HepG2 (cell line): ENCODE measurements at regions not wholly inside any gene's neighbourhood (a gene's known extent, or its start where the extent isn't known, plus 50 kb on each side); places are given as distances from the start of the nearest gene placed in this dataset.

Source experiments
- ATAC-seq: fragments of 200-7000 bp; cut with Tn5 transposase; 3 replicates; pipeline ENCODE4 v1.9.1; 2020; ENCODE audit warnings: mild to moderate bottlenecking, moderate library complexity
- BruUV-seq: library from RNA; stranded (reverse); fragments of 400-500 nt; replicated peaks from 2 replicates; lab custom pipeline; 2021; lab: Mats Ljungman, UMichigan
- CTCF ChIA-PET: fragments of 300-600 bp; formaldehyde crosslinking; extraction: SDS; loops from one replicate; lab custom pipeline; 2021; ENCODE audit warnings: low total read pairs, inconsistent platforms, low intra/inter-chr PET ratio; lab: Yijun Ruan, JAX
- POLR2A ChIA-PET: fragments of 350-600 bp; sonication (Branson Sonifier 250); formaldehyde crosslinking; loops from one replicate; lab custom pipeline; 2020; ENCODE audit warnings: antibody characterized with exemption, inconsistent platforms; lab: Yijun Ruan, JAX
- DNase-seq: peaks from one replicate; pipeline ENCODE4 v3.0.0-alpha.2; 2015; ENCODE audit warnings: low spot score
- FAIRE-seq: peaks from 3 replicates; lab custom pipeline; 2011; peaks lifted over from hg19 to GRCh38; lab: Jason Lieb, UNC
- H2AFZ ChIP-seq: one replicate; pipeline ENCODE4 v1.6.1; 2011; ENCODE audit warnings: low read length, inconsistent platforms
- H3K27ac ChIP-seq: fragments of 300-600 bp; 3 replicates; pipeline ENCODE4 v1.8.0; 2011; ENCODE audit warnings: mixed run types, mild to moderate bottlenecking, mixed read lengths, low read length, inconsistent platforms; ENCODE audit not compliant: insufficient read depth; ENCODE audit errors: extremely low read length
- H3K27me3 ChIP-seq, 2 experiments: fragments of 200-600 bp in 1 of 2; 2 replicates in 1 of 2; 3 replicates in 1 of 2; pipeline versions ENCODE4 v1.6.0 to v1.8.0; 2011; ENCODE audit warnings: low read length in 2 of 2, mild to moderate bottlenecking in 2 of 2, moderate library complexity in 2 of 2, inconsistent platforms in 1 of 2; ENCODE audit not compliant: insufficient read depth in 2 of 2, control insufficient read depth in 1 of 2
- H3K36me3 ChIP-seq, 2 experiments: fragments of 200-600 bp in 1 of 2; replicated peaks in 1 of 2; 2 replicates in 1 of 2; 3 replicates in 1 of 2; pipeline versions ENCODE4 v1.5.1 to v1.8.0; 2011; ENCODE audit warnings: low read length in 2 of 2, inconsistent platforms in 1 of 2; ENCODE audit not compliant: insufficient read depth in 2 of 2, control insufficient read depth in 1 of 2
- H3K4me1 ChIP-seq: 2 replicates; pipeline ENCODE4 v1.5.1; 2012; ENCODE audit warnings: low read length, inconsistent platforms; ENCODE audit not compliant: insufficient read depth
- H3K4me2 ChIP-seq: 2 replicates; pipeline ENCODE4 v1.6.0; 2011; ENCODE audit warnings: low read depth, low read length, inconsistent platforms
- H3K4me3 ChIP-seq, 3 experiments: fragments of 200-600 bp in 1 of 3; sonication (generic), shearing (Covaris generic) in 1 of 3; replicated peaks in 1 of 3; 2 replicates each; pipeline ENCODE4 v1.5.1; 2011 to 2016; ENCODE audit warnings: low read length in 3 of 3, inconsistent platforms in 2 of 3, low read depth in 2 of 3, mild to moderate bottlenecking in 2 of 3, control low read depth in 1 of 3, mixed read lengths in 1 of 3; ENCODE audit not compliant: insufficient read depth in 1 of 3
- H3K79me2 ChIP-seq: one replicate; pipeline ENCODE4 v1.6.1; 2011; ENCODE audit warnings: low read length, inconsistent platforms; ENCODE audit not compliant: insufficient read depth
- H3K9ac ChIP-seq: 2 replicates; pipeline ENCODE4 v1.6.0; 2011; ENCODE audit warnings: mild to moderate bottlenecking, low read depth, low read length, inconsistent platforms; ENCODE audit not compliant: insufficient read depth
- H3K9me3 ChIP-seq: 2 replicates; pipeline ENCODE4 v1.5.1; 2012; ENCODE audit warnings: mild to moderate bottlenecking, low read length
- H4K20me1 ChIP-seq: 2 replicates; pipeline ENCODE4 v1.6.0; 2011; ENCODE audit warnings: inconsistent platforms, mild to moderate bottlenecking, low read length, moderate library complexity; ENCODE audit not compliant: insufficient read depth
- HDAC1 ChIP-seq: sonication (generic); formaldehyde crosslinking; IDR thresholded peaks from 2 replicates; pipeline ENCODE4 v1.5.1; 2020; ENCODE audit warnings: mild to moderate bottlenecking, missing genetic modification reagents
- HNF4G ChIP-seq, 2 experiments: sonication (generic) in 1 of 2; formaldehyde crosslinking in 1 of 2; IDR thresholded peaks; 2 replicates each; pipeline versions ENCODE4 v1.4.0 to v1.6.1; 2011 to 2020; ENCODE audit warnings: borderline replicate concordance in 2 of 2, low read depth in 2 of 2, mild to moderate bottlenecking in 2 of 2, low read length in 1 of 2, missing genetic modification reagents in 1 of 2, moderate library complexity in 1 of 2
- MXD4 ChIP-seq: IDR thresholded peaks from 2 replicates; pipeline ENCODE4 v1.6.1; 2016; ENCODE audit warnings: mild to moderate bottlenecking, missing biosample characterization, missing genetic modification reagents
- PAX8 ChIP-seq: sonication (generic); formaldehyde crosslinking; IDR thresholded peaks from 2 replicates; pipeline ENCODE4 v1.8.0; 2022; ENCODE audit warnings: mild to moderate bottlenecking, missing genetic modification reagents, borderline replicate concordance
- SMAD3 ChIP-seq: sonication (generic); formaldehyde crosslinking; IDR thresholded peaks from 2 replicates; pipeline ENCODE4 v1.4.0; 2020; ENCODE audit warnings: missing genetic modification reagents
- TAF15 ChIP-seq: fragments of 200-400 bp; formaldehyde crosslinking; IDR thresholded peaks from one replicate; pipeline ENCODE4 v1.6.1; 2018; ENCODE audit warnings: mild to moderate bottlenecking, low read depth, low read length; ENCODE audit not compliant: poor library complexity, severe bottlenecking
- ZNF335 ChIP-seq: sonication (generic); formaldehyde crosslinking; IDR thresholded peaks from 2 replicates; pipeline ENCODE4 v1.4.0; 2020; ENCODE audit warnings: missing genetic modification reagents
- ZNF34 ChIP-seq: sonication (generic); formaldehyde crosslinking; IDR thresholded peaks from 2 replicates; pipeline ENCODE4 v1.4.0; 2020; ENCODE audit warnings: mild to moderate bottlenecking, missing genetic modification reagents, borderline replicate concordance
- WGBS: methylation state at CpG from one replicate; pipeline ENCODE4 v1.1.6; 2017; ENCODE audit warnings: low lambda C conversion rate; 5-methylcytosine and 5-hydroxymethylcytosine counted together
- in situ Hi-C: cut with HindIII; loops from 2 replicates; pipeline ENCODE4 v1.10.0; 2017; ENCODE audit warnings: low pct_unique_long_range_greater_than_20kb; ENCODE audit not compliant: extremely low pct_ligation_motif_present
- intact Hi-C: fragments of 100-400 bp; cut with micrococcal nuclease; formaldehyde crosslinking; loops from one replicate; pipeline ENCODE4 v1.10.0; 2022; ENCODE audit not compliant: unreplicated experiment

GRCh38 chr12:87820524-87821202 lies 208.5 kb downstream of the C12orf50 start:
- TF ChIP-seq SMAD3: no peak
- TF ChIP-seq, all 625 proteins: peak for 0
- ATAC-seq: no peak
- POLR2A ChIA-PET: no interaction called here

GRCh38 chr12:87818441-87818840 lies 210.8 kb downstream of the C12orf50 start:
- Histone ChIP-seq H3K79me2 (no peaks in the 10 kb centered on the region), H4K20me1 (no peaks in the 10 kb centered on the region), H3K4me1 (no peaks in the 10 kb centered on the region), H3K9ac (no peak overlapping the region)
- POLR2A ChIA-PET: no interaction called here
- in situ Hi-C loops: no loop called here
- no peak for TF ChIP-seq MXD4 (CRISPR knock-in tag)
- TF ChIP-seq HDAC1 (CRISPR knock-in tag): no peak
- no peak for TF ChIP-seq ZNF34 (CRISPR knock-in tag)
- TF ChIP-seq TAF15: no peak
- TF ChIP-seq HNF4G (IDR thresholded peaks at IDR 0.05; ENCODE audit: borderline replicate concordance, low read depth, low read length): no peak
- TF ChIP-seq HNF4G (CRISPR knock-in tag; IDR thresholded peaks at IDR 0.05; ENCODE audit: borderline replicate concordance, low read depth): no peak
- no peak for TF ChIP-seq ZNF335 (CRISPR knock-in tag)
- TF ChIP-seq PAX8: no peak
- TF ChIP-seq, all 625 proteins: peak for 0
- Histone ChIP-seq H3K27ac (no peak overlapping the region), H3K9me3 (peaks cover 23% of the 10 kb centered on the region), H3K4me3 (no peak overlapping the region), H2AFZ (no peak overlapping the region), H3K36me3 (no peaks in the 10 kb centered on the region), H3K4me2 (no peak overlapping the region), H3K27me3 (no peaks in the 10 kb centered on the region)
- BruUV-seq: no TSS peak
- intact Hi-C loops: no loop called here
- no peak for FAIRE-seq
- CTCF ChIA-PET: no interaction called here
- no peak for ATAC-seq
- DNase-seq: no peak

More at GRCh38 chr12:87820524-87821202, 208.5 kb downstream of the C12orf50 start:
- intact Hi-C loops (no loop called here), in situ Hi-C loops (no loop called here)
- Histone ChIP-seq H3K27me3 (no peaks in the 10 kb centered on the region), H3K27ac (no peak overlapping the region), H3K36me3 (no peaks in the 10 kb centered on the region), H3K4me1 (no peaks in the 10 kb centered on the region), H2AFZ (no peak overlapping the region), H3K4me2 (no peak overlapping the region), H3K79me2 (no peaks in the 10 kb centered on the region), H3K9ac (no peak overlapping the region), H4K20me1 (no peaks in the 10 kb centered on the region), H3K4me3 (no peak overlapping the region), H3K9me3 (0 out of 2 replicates have a peak, but pooled peaks cover 4% of the 10 kb centered on the region)
- no peak for FAIRE-seq
- no peak for DNase-seq
- CTCF ChIA-PET: no interaction called here
- BruUV-seq: no TSS peak
- 0% methylated on average over 6 of the region's 6 CpGs for WGBS
